ENCODE measurements at regions not wholly inside any gene's neighbourhood (a gene's known extent, or its start where the extent isn't known, plus 50 kb on each side); places are given as distances from the start of the nearest gene placed in this dataset.

GRCh38 chr10:54909165-54909564 is 108.1 kb upstream of the PCDH15 start:
- Histone ChIP-seq H3K9me3 (replicated peaks; ENCODE audit: insufficient read depth, low read length) (no peaks in the 10 kb centered on the region), H3K79me2 (ENCODE audit: low read length) (no peaks in the 10 kb centered on the region), H3K27ac (ENCODE audit: low read length) (no peak overlapping the region), H3K4me2 (ENCODE audit: low read depth, low read length) (no peak overlapping the region), H2AFZ (ENCODE audit: low read length) (no peak overlapping the region), H3K36me3 (replicated peaks; ENCODE audit: insufficient read depth, low read length) (no peaks in the 10 kb centered on the region), H3K4me3 (ENCODE audit: low read length) (no peak overlapping the region), H3K27me3 (replicated peaks; ENCODE audit: insufficient read depth, low read length) (no peaks in the 10 kb centered on the region), H3F3A (ENCODE audit: insufficient read depth, low read length) (no peaks in the 10 kb centered on the region), H3K4me1 (ENCODE audit: low read length) (no peaks in the 10 kb centered on the region), H4K20me1 (ENCODE audit: insufficient read depth, low read length) (no peaks in the 10 kb centered on the region), H3K9me2 (replicated peaks; ENCODE audit: insufficient read depth, low read length) (no peaks in the 10 kb centered on the region), H3K9ac (ENCODE audit: low read length) (no peak overlapping the region)
- TF ChIP-seq EZH2phosphoT487 (IDR thresholded peaks at IDR 0.05; ENCODE audit: low read length) (no peak), EZH2 (optimal IDR thresholded peaks at IDR 0.05; ENCODE audit: low read depth, low read length) (no peak), CTCF (IDR thresholded peaks at IDR 0.05; ENCODE audit: low read length) (no peak)
- DNase-seq, result no peak

- no peak for TF ChIP-seq CTCF (IDR thresholded peaks at IDR 0.05; ENCODE audit: low read length)
- Histone ChIP-seq H3K36me3 (replicated peaks; ENCODE audit: insufficient read depth, low read length) (no peaks in the 10 kb centered on the region), H3K9me3 (replicated peaks; ENCODE audit: insufficient read depth, low read length) (no peaks in the 10 kb centered on the region), H3K9me2 (replicated peaks; ENCODE audit: insufficient read depth, low read length) (no peaks in the 10 kb centered on the region), H4K20me1 (ENCODE audit: insufficient read depth, low read length) (no peaks in the 10 kb centered on the region), H3K27me3 (replicated peaks; ENCODE audit: insufficient read depth, low read length) (no peaks in the 10 kb centered on the region), H3K4me2 (ENCODE audit: low read depth, low read length) (no peak overlapping the region), H3F3A (ENCODE audit: insufficient read depth, low read length) (no peaks in the 10 kb centered on the region), H2AFZ (ENCODE audit: low read length) (no peak overlapping the region), H3K4me1 (ENCODE audit: low read length) (no peaks in the 10 kb centered on the region), H3K4me3 (ENCODE audit: low read length) (no peak overlapping the region), H3K9ac (ENCODE audit: low read length) (no peak overlapping the region), H3K79me2 (ENCODE audit: low read length) (no peaks in the 10 kb centered on the region), H3K27ac (ENCODE audit: low read length) (no peak overlapping the region)
- no peak for DNase-seq
Observed at GRCh38 chr10:54908019-54908418, 107.0 kb upstream of the PCDH15 start.

- H2AFZ ChIP-seq (ENCODE audit: low read length), result no peak overlapping the region
- no peaks in the 10 kb centered on the region for H3K27me3 ChIP-seq (replicated peaks; ENCODE audit: insufficient read depth, low read length)
- H3K4me1 ChIP-seq (ENCODE audit: low read length), result no peaks in the 10 kb centered on the region
- H3K9me2 ChIP-seq (replicated peaks; ENCODE audit: insufficient read depth, low read length), result no peaks in the 10 kb centered on the region
- no peak overlapping the region for H3K27ac ChIP-seq (ENCODE audit: low read length)
- no peak overlapping the region for H3K4me2 ChIP-seq (ENCODE audit: low read depth, low read length)
- DNase-seq, result no peak
- H4K20me1 ChIP-seq (ENCODE audit: insufficient read depth, low read length), result no peaks in the 10 kb centered on the region
- no peaks in the 10 kb centered on the region for H3K36me3 ChIP-seq (replicated peaks; ENCODE audit: insufficient read depth, low read length)
- H3K9ac ChIP-seq (ENCODE audit: low read length), result no peak overlapping the region
- no peaks in the 10 kb centered on the region for H3K79me2 ChIP-seq (ENCODE audit: low read length)
- no peaks in the 10 kb centered on the region for H3F3A ChIP-seq (ENCODE audit: insufficient read depth, low read length)
- H3K4me3 ChIP-seq (ENCODE audit: low read length), result no peak overlapping the region
- no peaks in the 10 kb centered on the region for H3K9me3 ChIP-seq (replicated peaks; ENCODE audit: insufficient read depth, low read length)
- TF ChIP-seq EZH2 (optimal IDR thresholded peaks at IDR 0.05; ENCODE audit: low read depth, low read length) (no peak), CTCF (IDR thresholded peaks at IDR 0.05; ENCODE audit: low read length) (no peak), EZH2phosphoT487 (IDR thresholded peaks at IDR 0.05; ENCODE audit: low read length) (no peak)
Observed at GRCh38 chr10:54906940-54907339, 105.9 kb upstream of the PCDH15 start.
